ENCODE measurements at regions not wholly inside any gene's neighbourhood (a gene's known extent, or its start where the extent isn't known, plus 50 kb on each side); places are given as distances from the start of the nearest gene placed in this dataset.

GRCh38 chr18:78447211-78447610 lies 532.4 kb upstream of the SALL3 start:
- H3K9me3 Mint-ChIP-seq, result peaks cover 0 to 2% of the 10 kb centered on the region in 2 donors

GRCh38 chr18:78448106-78448505 lies 531.5 kb upstream of the SALL3 start:
- no peak overlapping the region for H3K4me3 Mint-ChIP-seq
- DNase-seq (no peak), ATAC-seq (replicated peaks in 1 of 2) (no peak)
- H3K27me3 Mint-ChIP-seq (ENCODE audit: low read depth), result no peaks in the 10 kb centered on the region
- H3K27ac Mint-ChIP-seq, result no peak overlapping the region
- no peaks in the 10 kb centered on the region for H3K36me3 Mint-ChIP-seq (ENCODE audit: insufficient read depth in 2 of 2)
- H3K9me3 Mint-ChIP-seq, result peaks cover 0 to 2% of the 10 kb centered on the region in 2 donors
- no peaks in the 10 kb centered on the region for H3K4me1 Mint-ChIP-seq (ENCODE audit: low read depth)

More at GRCh38 chr18:78447211-78447610, 532.4 kb upstream of the SALL3 start:
- ATAC-seq (replicated peaks in 1 of 2) (no peak), DNase-seq (no peak)
- H3K36me3 Mint-ChIP-seq (ENCODE audit: insufficient read depth in 2 of 2), result no peaks in the 10 kb centered on the region
- no peaks in the 10 kb centered on the region for H3K27me3 Mint-ChIP-seq (ENCODE audit: low read depth)
- H3K27ac Mint-ChIP-seq, result no peak overlapping the region
- no peaks in the 10 kb centered on the region for H3K4me1 Mint-ChIP-seq (ENCODE audit: low read depth)
- H3K4me3 Mint-ChIP-seq, result no peak overlapping the region

- Mint-ChIP-seq H3K27me3 (ENCODE audit: low read depth) (no peaks in the 10 kb centered on the region), H3K36me3 (ENCODE audit: insufficient read depth in 2 of 2) (no peaks in the 10 kb centered on the region), H3K4me3 (no peak overlapping the region), H3K9me3 (no peaks in the 10 kb centered on the region), H3K27ac (no peak overlapping the region), H3K4me1 (ENCODE audit: low read depth) (no peaks in the 10 kb centered on the region)
- DNase-seq (no peak), ATAC-seq (replicated peaks in 1 of 2) (no peak)
These were observed 531.0 kb upstream of the SALL3 start for GRCh38 chr18:78448591-78448990.

GRCh38 chr18:78454221-78454620 lies 525.4 kb upstream of the SALL3 start:
- Mint-ChIP-seq H3K4me3 (no peak overlapping the region), H3K27me3 (ENCODE audit: low read depth) (no peaks in the 10 kb centered on the region), H3K36me3 (ENCODE audit: insufficient read depth in 2 of 2) (no peaks in the 10 kb centered on the region), H3K4me1 (ENCODE audit: low read depth) (no peaks in the 10 kb centered on the region), H3K9me3 (no peaks in the 10 kb centered on the region), H3K27ac (no peak overlapping the region)
- no peak for DNase-seq
- no peak for ATAC-seq (replicated peaks in 1 of 2)

GRCh38 chr18:78455386-78455785 lies 524.2 kb upstream of the SALL3 start:
- no peak overlapping the region for H3K27ac Mint-ChIP-seq
- no peak overlapping the region for H3K4me3 Mint-ChIP-seq
- no peaks in the 10 kb centered on the region for H3K36me3 Mint-ChIP-seq (ENCODE audit: insufficient read depth in 2 of 2)
- no peak for DNase-seq
- no peaks in the 10 kb centered on the region for H3K27me3 Mint-ChIP-seq (ENCODE audit: low read depth)
- ATAC-seq (replicated peaks in 1 of 2), result no peak
- no peaks in the 10 kb centered on the region for H3K4me1 Mint-ChIP-seq (ENCODE audit: low read depth)
- no peaks in the 10 kb centered on the region for H3K9me3 Mint-ChIP-seq

GRCh38 chr18:78457011-78457410 lies 522.6 kb upstream of the SALL3 start:
- H3K36me3 Mint-ChIP-seq (ENCODE audit: insufficient read depth in 2 of 2), result no peaks in the 10 kb centered on the region
- H3K27ac Mint-ChIP-seq, result no peak overlapping the region
- DNase-seq (no peak), ATAC-seq (replicated peaks in 1 of 2) (no peak)
- H3K9me3 Mint-ChIP-seq, result peaks cover 0 to 4% of the 10 kb centered on the region in 2 donors
- no peaks in the 10 kb centered on the region for H3K4me1 Mint-ChIP-seq (ENCODE audit: low read depth)
- no peak overlapping the region for H3K4me3 Mint-ChIP-seq
- no peaks in the 10 kb centered on the region for H3K27me3 Mint-ChIP-seq (ENCODE audit: low read depth)

GRCh38 chr18:78457731-78458130 lies 521.9 kb upstream of the SALL3 start:
- ATAC-seq (replicated peaks in 1 of 2), result no peak
- H3K36me3 Mint-ChIP-seq (ENCODE audit: insufficient read depth in 2 of 2), result no peaks in the 10 kb centered on the region
- no peaks in the 10 kb centered on the region for H3K27me3 Mint-ChIP-seq (ENCODE audit: low read depth)
- DNase-seq, result no peak
- H3K9me3 Mint-ChIP-seq, result peaks cover 0 to 4% of the 10 kb centered on the region in 2 donors
- no peaks in the 10 kb centered on the region for H3K4me1 Mint-ChIP-seq (ENCODE audit: low read depth)
- no peak overlapping the region for H3K27ac Mint-ChIP-seq
- no peak overlapping the region for H3K4me3 Mint-ChIP-seq

- Mint-ChIP-seq H3K9me3 (peaks cover 0 to 4% of the 10 kb centered on the region in 2 donors), H3K27ac (no peak overlapping the region), H3K27me3 (ENCODE audit: low read depth) (no peaks in the 10 kb centered on the region), H3K4me3 (no peak overlapping the region), H3K36me3 (ENCODE audit: insufficient read depth in 2 of 2) (no peaks in the 10 kb centered on the region), H3K4me1 (ENCODE audit: low read depth) (no peaks in the 10 kb centered on the region)
- DNase-seq (no peak), ATAC-seq (replicated peaks in 1 of 2) (no peak)
These were observed 521.3 kb upstream of the SALL3 start for GRCh38 chr18:78458356-78458755.

GRCh38 chr18:78459668-78460067 lies 520.0 kb upstream of the SALL3 start:
- ATAC-seq (replicated peaks in 1 of 2) (no peak), DNase-seq (no peak)
- Mint-ChIP-seq H3K27ac (no peak overlapping the region), H3K4me3 (no peak overlapping the region), H3K36me3 (ENCODE audit: insufficient read depth in 2 of 2) (no peaks in the 10 kb centered on the region), H3K4me1 (ENCODE audit: low read depth) (no peaks in the 10 kb centered on the region), H3K27me3 (ENCODE audit: low read depth) (no peaks in the 10 kb centered on the region), H3K9me3 (peaks cover 0 to 4% of the 10 kb centered on the region in 2 donors)

- DNase-seq, result no peak
- Mint-ChIP-seq H3K27ac (no peak overlapping the region), H3K4me3 (no peak overlapping the region), H3K9me3 (peaks cover 3 to 4% of the 10 kb centered on the region in 2 donors), H3K36me3 (ENCODE audit: insufficient read depth in 2 of 2) (no peaks in the 10 kb centered on the region), H3K4me1 (ENCODE audit: low read depth) (no peaks in the 10 kb centered on the region), H3K27me3 (ENCODE audit: low read depth) (no peaks in the 10 kb centered on the region)
- ATAC-seq (replicated peaks in 1 of 2), result no peak
These were observed 519.1 kb upstream of the SALL3 start for GRCh38 chr18:78460558-78460957.

GRCh38 chr18:78473563-78473962 lies 506.1 kb upstream of the SALL3 start:
- Mint-ChIP-seq H3K4me1 (ENCODE audit: low read depth) (no peaks in the 10 kb centered on the region), H3K36me3 (ENCODE audit: insufficient read depth in 2 of 2) (peaks cover 0 to 2% of the 10 kb centered on the region in 2 donors), H3K4me3 (no peak overlapping the region), H3K9me3 (peaks cover 0 to 3% of the 10 kb centered on the region in 2 donors), H3K27me3 (ENCODE audit: low read depth) (no peaks in the 10 kb centered on the region), H3K27ac (no peak overlapping the region)
- DNase-seq, result no peak
- ATAC-seq (replicated peaks in 1 of 2), result no peak

GRCh38 chr18:78477840-78478239 lies 501.8 kb upstream of the SALL3 start:
- ATAC-seq (replicated peaks in 1 of 2) (no peak), DNase-seq (no peak)
- no peak overlapping the region for H3K27ac Mint-ChIP-seq
- H3K9me3 Mint-ChIP-seq, result peaks cover 0 to 4% of the 10 kb centered on the region in 2 donors
- no peaks in the 10 kb centered on the region for H3K27me3 Mint-ChIP-seq (ENCODE audit: low read depth)
- H3K36me3 Mint-ChIP-seq (ENCODE audit: insufficient read depth in 2 of 2), result no peaks in the 10 kb centered on the region
- H3K4me1 Mint-ChIP-seq (ENCODE audit: low read depth), result no peaks in the 10 kb centered on the region
- H3K4me3 Mint-ChIP-seq, result no peak overlapping the region

GRCh38 chr18:78479443-78479842 lies 500.2 kb upstream of the SALL3 start:
- H3K36me3 Mint-ChIP-seq (ENCODE audit: insufficient read depth in 2 of 2), result no peaks in the 10 kb centered on the region
- DNase-seq (no peak), ATAC-seq (replicated peaks in 1 of 2) (no peak)
- no peaks in the 10 kb centered on the region for H3K27me3 Mint-ChIP-seq (ENCODE audit: low read depth)
- H3K9me3 Mint-ChIP-seq, result peaks cover 0 to 4% of the 10 kb centered on the region in 2 donors
- no peaks in the 10 kb centered on the region for H3K4me1 Mint-ChIP-seq (ENCODE audit: low read depth)
- H3K4me3 Mint-ChIP-seq, result no peak overlapping the region
- H3K27ac Mint-ChIP-seq, result no peak overlapping the region

- H3K4me3 Mint-ChIP-seq, result no peak overlapping the region
- ATAC-seq (replicated peaks in 1 of 2), result no peak
- no peak for DNase-seq
- H3K9me3 Mint-ChIP-seq, result peaks cover 0 to 4% of the 10 kb centered on the region in 2 donors
- H3K27ac Mint-ChIP-seq, result no peak overlapping the region
- H3K27me3 Mint-ChIP-seq (ENCODE audit: low read depth), result no peaks in the 10 kb centered on the region
- H3K4me1 Mint-ChIP-seq (ENCODE audit: low read depth), result no peaks in the 10 kb centered on the region
- no peaks in the 10 kb centered on the region for H3K36me3 Mint-ChIP-seq (ENCODE audit: insufficient read depth in 2 of 2)
These were observed 499.2 kb upstream of the SALL3 start for GRCh38 chr18:78480262-78481054.

Data from activated T-cell treated with anti-CD3 and anti-CD28 coated beads, Interleukin-2, amount 50 U/mL, for 72 hours (primary cell).